ENCODE measurements at regions not wholly inside any gene's neighbourhood (a gene's known extent, or its start where the extent isn't known, plus 50 kb on each side); places are given as distances from the start of the nearest gene placed in this dataset.

DNA sequence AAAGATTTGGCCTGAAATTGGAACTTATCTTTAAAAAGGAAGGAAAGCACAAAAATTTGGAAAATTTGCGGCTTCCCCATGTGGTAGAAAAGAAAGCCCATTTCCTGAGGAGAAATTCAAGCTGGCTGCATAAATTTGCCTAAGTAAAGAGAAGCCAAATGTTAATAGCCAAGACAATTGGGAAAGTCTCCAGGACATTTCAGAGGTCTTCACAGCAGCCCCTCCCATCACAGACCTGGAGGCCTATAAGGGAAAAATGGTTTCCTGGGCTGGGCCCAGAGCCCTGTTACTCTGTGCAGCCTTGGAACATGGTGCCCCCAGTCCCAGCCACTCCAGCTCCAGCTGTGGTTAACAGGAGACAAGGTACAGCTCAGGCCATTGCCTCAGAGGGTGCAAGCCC, 736.5 kb downstream of the HACE1 start:
- H3K4me1 ChIP-seq (ENCODE audit: low read length): no peaks in the 10 kb centered on the region
- H3K4me3 ChIP-seq (ENCODE audit: low read length): no peak overlapping the region
- H4K20me1 ChIP-seq (ENCODE audit: insufficient read depth, low read length): no peaks in the 10 kb centered on the region
- H3K27me3 ChIP-seq (ENCODE audit: low read depth, low read length): no peaks in the 10 kb centered on the region
- TF ChIP-seq, protein P1, sequence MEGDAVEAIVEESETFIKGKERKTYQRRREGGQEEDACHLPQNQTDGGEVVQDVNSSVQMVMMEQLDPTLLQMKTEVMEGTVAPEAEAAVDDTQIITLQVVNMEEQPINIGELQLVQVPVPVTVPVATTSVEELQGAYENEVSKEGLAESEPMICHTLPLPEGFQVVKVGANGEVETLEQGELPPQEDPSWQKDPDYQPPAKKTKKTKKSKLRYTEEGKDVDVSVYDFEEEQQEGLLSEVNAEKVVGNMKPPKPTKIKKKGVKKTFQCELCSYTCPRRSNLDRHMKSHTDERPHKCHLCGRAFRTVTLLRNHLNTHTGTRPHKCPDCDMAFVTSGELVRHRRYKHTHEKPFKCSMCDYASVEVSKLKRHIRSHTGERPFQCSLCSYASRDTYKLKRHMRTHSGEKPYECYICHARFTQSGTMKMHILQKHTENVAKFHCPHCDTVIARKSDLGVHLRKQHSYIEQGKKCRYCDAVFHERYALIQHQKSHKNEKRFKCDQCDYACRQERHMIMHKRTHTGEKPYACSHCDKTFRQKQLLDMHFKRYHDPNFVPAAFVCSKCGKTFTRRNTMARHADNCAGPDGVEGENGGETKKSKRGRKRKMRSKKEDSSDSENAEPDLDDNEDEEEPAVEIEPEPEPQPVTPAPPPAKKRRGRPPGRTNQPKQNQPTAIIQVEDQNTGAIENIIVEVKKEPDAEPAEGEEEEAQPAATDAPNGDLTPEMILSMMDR (IDR thresholded peaks at IDR 0.05; ENCODE audit: low read depth, low read length): no peak
- no peak for TF ChIP-seq EZH2phosphoT487 (IDR thresholded peaks at IDR 0.05; ENCODE audit: low read depth)
- H3K36me3 ChIP-seq (replicated peaks; ENCODE audit: low read depth, low read length): no peaks in the 10 kb centered on the region
- no peaks in the 10 kb centered on the region for H3K9me3 ChIP-seq (ENCODE audit: insufficient read depth, low read length)
- no peak overlapping the region for H3K9ac ChIP-seq (ENCODE audit: low read length)
- no peak overlapping the region for H3K27ac ChIP-seq (ENCODE audit: low read length)
- no peak overlapping the region for H3K4me2 ChIP-seq (ENCODE audit: low read length)
- no peak overlapping the region for H2AFZ ChIP-seq (ENCODE audit: low read depth, low read length)
- H3K79me2 ChIP-seq (ENCODE audit: low read length): no peaks in the 10 kb centered on the region

DNA sequence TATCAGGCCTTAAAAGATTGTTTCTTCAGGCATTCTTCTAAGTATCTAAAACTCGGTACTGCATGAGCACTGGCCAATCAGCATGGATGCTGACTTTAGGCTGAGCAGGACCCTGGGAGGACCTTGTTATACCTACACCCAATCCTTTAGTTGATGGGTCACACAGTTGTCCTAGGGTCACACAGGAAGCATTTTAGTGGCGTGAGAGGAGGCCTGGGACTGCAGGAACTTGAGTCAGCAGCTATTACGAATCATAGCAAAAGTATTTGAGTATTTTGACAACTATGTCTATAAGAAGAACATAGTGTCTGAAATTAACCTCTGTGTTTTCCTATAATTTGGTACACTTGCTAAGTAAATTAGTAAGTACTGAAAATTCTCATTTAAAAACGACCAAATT, 741.4 kb downstream of the HACE1 start:
- Histone ChIP-seq H3K9me3 (ENCODE audit: insufficient read depth, low read length) (no peaks in the 10 kb centered on the region), H2AFZ (ENCODE audit: low read depth, low read length) (no peak overlapping the region), H3K79me2 (ENCODE audit: low read length) (no peaks in the 10 kb centered on the region), H3K4me3 (ENCODE audit: low read length) (no peak overlapping the region), H3K27me3 (ENCODE audit: low read depth, low read length) (no peaks in the 10 kb centered on the region), H4K20me1 (ENCODE audit: insufficient read depth, low read length) (no peaks in the 10 kb centered on the region), H3K36me3 (replicated peaks; ENCODE audit: low read depth, low read length) (no peaks in the 10 kb centered on the region), H3K27ac (ENCODE audit: low read length) (no peak overlapping the region), H3K4me1 (ENCODE audit: low read length) (no peaks in the 10 kb centered on the region), H3K4me2 (ENCODE audit: low read length) (no peak overlapping the region), H3K9ac (ENCODE audit: low read length) (no peak overlapping the region)
- TF ChIP-seq, protein P1 (IDR thresholded peaks at IDR 0.05; ENCODE audit: low read depth, low read length): no peak
- no peak for TF ChIP-seq EZH2phosphoT487 (IDR thresholded peaks at IDR 0.05; ENCODE audit: low read depth)

DNA sequence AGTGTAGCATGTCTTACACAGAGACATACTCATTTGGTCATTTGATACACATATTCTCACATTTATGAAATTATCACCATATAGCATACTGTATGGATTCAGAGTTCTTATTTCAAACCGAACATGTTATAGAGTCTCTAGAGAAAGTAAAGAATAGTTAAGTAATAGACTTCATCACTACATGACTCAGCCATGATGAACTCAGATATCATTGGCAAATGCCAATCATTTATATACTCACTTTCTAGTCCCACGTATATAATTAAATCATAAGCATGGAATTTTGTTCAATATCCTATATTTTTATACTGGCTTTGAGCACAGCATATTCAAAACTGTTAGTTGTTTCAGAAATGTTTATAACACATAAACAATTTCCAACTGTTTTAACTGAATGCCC, 749.9 kb downstream of the HACE1 start:
- no peak for TF ChIP-seq EZH2phosphoT487 (IDR thresholded peaks at IDR 0.05; ENCODE audit: low read depth)
- TF ChIP-seq, protein P1 (IDR thresholded peaks at IDR 0.05; ENCODE audit: low read depth, low read length): no peak
- H3K36me3 ChIP-seq (replicated peaks; ENCODE audit: low read depth, low read length): no peaks in the 10 kb centered on the region
- H3K4me3 ChIP-seq (ENCODE audit: low read length): no peak overlapping the region
- H3K27me3 ChIP-seq (ENCODE audit: low read depth, low read length): no peaks in the 10 kb centered on the region
- no peaks in the 10 kb centered on the region for H3K9me3 ChIP-seq (ENCODE audit: insufficient read depth, low read length)
- no peaks in the 10 kb centered on the region for H3K4me1 ChIP-seq (ENCODE audit: low read length)
- H3K27ac ChIP-seq (ENCODE audit: low read length): no peak overlapping the region
- no peak overlapping the region for H3K9ac ChIP-seq (ENCODE audit: low read length)
- H2AFZ ChIP-seq (ENCODE audit: low read depth, low read length): no peak overlapping the region
- H3K4me2 ChIP-seq (ENCODE audit: low read length): no peak overlapping the region
- H3K79me2 ChIP-seq (ENCODE audit: low read length): no peaks in the 10 kb centered on the region
- no peaks in the 10 kb centered on the region for H4K20me1 ChIP-seq (ENCODE audit: insufficient read depth, low read length)

GRCh38 chr6:104108634-104109033, 751.1 kb downstream of the HACE1 start:
- no peaks in the 10 kb centered on the region for H3K4me1 ChIP-seq (ENCODE audit: low read length)
- H3K27ac ChIP-seq (ENCODE audit: low read length): no peak overlapping the region
- H3K27me3 ChIP-seq (ENCODE audit: low read depth, low read length): no peaks in the 10 kb centered on the region
- no peaks in the 10 kb centered on the region for H3K9me3 ChIP-seq (ENCODE audit: insufficient read depth, low read length)
- H3K36me3 ChIP-seq (replicated peaks; ENCODE audit: low read depth, low read length): no peaks in the 10 kb centered on the region
- no peak overlapping the region for H3K4me2 ChIP-seq (ENCODE audit: low read length)
- H3K9ac ChIP-seq (ENCODE audit: low read length): no peak overlapping the region
- no peak overlapping the region for H3K4me3 ChIP-seq (ENCODE audit: low read length)
- H4K20me1 ChIP-seq (ENCODE audit: insufficient read depth, low read length): no peaks in the 10 kb centered on the region
- TF ChIP-seq EZH2phosphoT487 (IDR thresholded peaks at IDR 0.05; ENCODE audit: low read depth): no peak
- TF ChIP-seq, protein P1 (IDR thresholded peaks at IDR 0.05; ENCODE audit: low read depth, low read length): no peak
- H2AFZ ChIP-seq (ENCODE audit: low read depth, low read length): no peak overlapping the region
- H3K79me2 ChIP-seq (ENCODE audit: low read length): no peaks in the 10 kb centered on the region
